ENCODE measurements at regions not wholly inside any gene's neighbourhood (a gene's known extent, or its start where the extent isn't known, plus 50 kb on each side); places are given as distances from the start of the nearest gene placed in this dataset.

- TF ChIP-seq ZBTB21 (CRISPR knock-in tag; IDR thresholded peaks at IDR 0.05; ENCODE audit: borderline replicate concordance) (no peak), CTCF (IDR thresholded peaks at IDR 0.05) (no peak), ZNF138 (CRISPR knock-in tag; conservative IDR thresholded peaks at IDR 0.05) (no peak), FOXK1 (CRISPR knock-in tag; IDR thresholded peaks at IDR 0.05) (no peak), USF2 (CRISPR knock-in tag; IDR thresholded peaks at IDR 0.05) (no peak), CREB1 (CRISPR knock-in tag; IDR thresholded peaks at IDR 0.05) (no peak), CREM (CRISPR knock-in tag; IDR thresholded peaks at IDR 0.05) (no peak)
- TF ChIP-seq, protein P1, sequence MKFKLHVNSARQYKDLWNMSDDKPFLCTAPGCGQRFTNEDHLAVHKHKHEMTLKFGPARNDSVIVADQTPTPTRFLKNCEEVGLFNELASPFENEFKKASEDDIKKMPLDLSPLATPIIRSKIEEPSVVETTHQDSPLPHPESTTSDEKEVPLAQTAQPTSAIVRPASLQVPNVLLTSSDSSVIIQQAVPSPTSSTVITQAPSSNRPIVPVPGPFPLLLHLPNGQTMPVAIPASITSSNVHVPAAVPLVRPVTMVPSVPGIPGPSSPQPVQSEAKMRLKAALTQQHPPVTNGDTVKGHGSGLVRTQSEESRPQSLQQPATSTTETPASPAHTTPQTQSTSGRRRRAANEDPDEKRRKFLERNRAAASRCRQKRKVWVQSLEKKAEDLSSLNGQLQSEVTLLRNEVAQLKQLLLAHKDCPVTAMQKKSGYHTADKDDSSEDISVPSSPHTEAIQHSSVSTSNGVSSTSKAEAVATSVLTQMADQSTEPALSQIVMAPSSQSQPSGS (CRISPR knock-in tag; IDR thresholded peaks at IDR 0.05; ENCODE audit: borderline replicate concordance, low read depth) = no peak
- TF ChIP-seq, protein P2, sequence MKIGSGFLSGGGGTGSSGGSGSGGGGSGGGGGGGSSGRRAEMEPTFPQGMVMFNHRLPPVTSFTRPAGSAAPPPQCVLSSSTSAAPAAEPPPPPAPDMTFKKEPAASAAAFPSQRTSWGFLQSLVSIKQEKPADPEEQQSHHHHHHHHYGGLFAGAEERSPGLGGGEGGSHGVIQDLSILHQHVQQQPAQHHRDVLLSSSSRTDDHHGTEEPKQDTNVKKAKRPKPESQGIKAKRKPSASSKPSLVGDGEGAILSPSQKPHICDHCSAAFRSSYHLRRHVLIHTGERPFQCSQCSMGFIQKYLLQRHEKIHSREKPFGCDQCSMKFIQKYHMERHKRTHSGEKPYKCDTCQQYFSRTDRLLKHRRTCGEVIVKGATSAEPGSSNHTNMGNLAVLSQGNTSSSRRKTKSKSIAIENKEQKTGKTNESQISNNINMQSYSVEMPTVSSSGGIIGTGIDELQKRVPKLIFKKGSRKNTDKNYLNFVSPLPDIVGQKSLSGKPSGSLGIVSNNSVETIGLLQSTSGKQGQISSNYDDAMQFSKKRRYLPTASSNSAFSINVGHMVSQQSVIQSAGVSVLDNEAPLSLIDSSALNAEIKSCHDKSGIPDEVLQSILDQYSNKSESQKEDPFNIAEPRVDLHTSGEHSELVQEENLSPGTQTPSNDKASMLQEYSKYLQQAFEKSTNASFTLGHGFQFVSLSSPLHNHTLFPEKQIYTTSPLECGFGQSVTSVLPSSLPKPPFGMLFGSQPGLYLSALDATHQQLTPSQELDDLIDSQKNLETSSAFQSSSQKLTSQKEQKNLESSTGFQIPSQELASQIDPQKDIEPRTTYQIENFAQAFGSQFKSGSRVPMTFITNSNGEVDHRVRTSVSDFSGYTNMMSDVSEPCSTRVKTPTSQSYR (CRISPR knock-in tag; IDR thresholded peaks at IDR 0.05) = no peak
These were observed 169.7 kb downstream of the HAUS1 start for GRCh38 chr18:46273861-46274260.
